Colonic mucosa (tissue), 4 donors: ENCODE measurements at regions not wholly inside any gene's neighbourhood (a gene's known extent, or its start where the extent isn't known, plus 50 kb on each side); places are given as distances from the start of the nearest gene placed in this dataset.

Experiments used
- DNase-seq: peaks from one replicate; pipeline ENCODE4 v3.0.0-alpha.2; 2020
- H3K27ac ChIP-seq: fragments of 200-600 bp; one replicate; pipeline ENCODE4 v1.8.0; 2021
- H3K27me3 ChIP-seq: fragments of 200-600 bp; one replicate; pipeline ENCODE4 v1.8.0; 2021
- H3K36me3 ChIP-seq: fragments of 200-600 bp; one replicate; pipeline ENCODE4 v1.8.0; 2021
- H3K4me1 ChIP-seq: fragments of 200-600 bp; one replicate; pipeline ENCODE4 v1.8.0; 2021; ENCODE audit warnings: mild to moderate bottlenecking
- H3K4me3 ChIP-seq: fragments of 200-600 bp; one replicate; pipeline ENCODE4 v1.8.0; 2021
- H3K9ac ChIP-seq, 2 donors: one replicate each; pipeline ENCODE4 v1.7.0; 2013; ENCODE audit warnings: control low read depth in 2 of 2, low read depth in 2 of 2, low read length in 2 of 2
- H3K9me3 ChIP-seq: fragments of 200-600 bp; one replicate; pipeline ENCODE4 v1.8.0; 2021
- CTCF ChIP-seq: fragments of 200-600 bp; IDR thresholded peaks from one replicate; pipeline ENCODE4 v1.8.0; 2022; ENCODE audit warnings: antibody characterized with exemption, mild to moderate bottlenecking
- intact Hi-C: fragments of 100-400 bp; cut with DNase I; formaldehyde crosslinking; loops from one replicate; pipeline ENCODE4 v1.14.1; 2022
- donor health status: healthy.
- donor health status: DM: no; HTN: no; CAD: no.
- donor health status: DM: no; HTN: no; CAD: no.

GRCh38 chr7:51786284-51786683, 469.7 kb upstream of the COBL start:
- no peak for TF ChIP-seq CTCF
- Histone ChIP-seq H3K9me3 (no peaks in the 10 kb centered on the region), H3K27ac (no peak overlapping the region), H3K4me3 (no peak overlapping the region), H3K9ac (no peak overlapping the region), H3K4me1 (no peaks in the 10 kb centered on the region), H3K36me3 (no peaks in the 10 kb centered on the region), H3K27me3 (no peaks in the 10 kb centered on the region)
- no peak for DNase-seq
- intact Hi-C loops, result no loop called here

- H3K36me3 ChIP-seq, result no peaks in the 10 kb centered on the region
- no peak overlapping the region for H3K4me3 ChIP-seq
- H3K4me1 ChIP-seq, result no peaks in the 10 kb centered on the region
- no peak overlapping the region for H3K9ac ChIP-seq
- DNase-seq, result no peak
- intact Hi-C loops, result no loop called here
- no peaks in the 10 kb centered on the region for H3K27me3 ChIP-seq
- H3K9me3 ChIP-seq, result no peaks in the 10 kb centered on the region
- no peak overlapping the region for H3K27ac ChIP-seq
- TF ChIP-seq CTCF, result no peak
Observed at GRCh38 chr7:51785876-51786275, 469.3 kb upstream of the COBL start.

GRCh38 chr7:51785171-51785570, 468.6 kb upstream of the COBL start:
- Histone ChIP-seq H3K27me3 (no peaks in the 10 kb centered on the region), H3K4me3 (no peak overlapping the region), H3K9me3 (no peaks in the 10 kb centered on the region), H3K4me1 (no peaks in the 10 kb centered on the region), H3K9ac (no peak overlapping the region), H3K36me3 (no peaks in the 10 kb centered on the region), H3K27ac (no peak overlapping the region)
- no peak for DNase-seq
- intact Hi-C loops, result no loop called here
- TF ChIP-seq CTCF, result no peak

- no peaks in the 10 kb centered on the region for H3K36me3 ChIP-seq
- no peak overlapping the region for H3K4me3 ChIP-seq
- intact Hi-C loops, result no loop called here
- H3K27ac ChIP-seq, result no peak overlapping the region
- H3K4me1 ChIP-seq, result no peaks in the 10 kb centered on the region
- no peak for DNase-seq
- TF ChIP-seq CTCF, result no peak
- no peaks in the 10 kb centered on the region for H3K27me3 ChIP-seq
- H3K9ac ChIP-seq, result no peak overlapping the region
- no peaks in the 10 kb centered on the region for H3K9me3 ChIP-seq
Observed at GRCh38 chr7:51783241-51783640, 466.6 kb upstream of the COBL start.

- intact Hi-C loops, result no loop called here
- Histone ChIP-seq H3K27ac (no peak overlapping the region), H3K9me3 (no peaks in the 10 kb centered on the region), H3K4me1 (no peaks in the 10 kb centered on the region), H3K4me3 (no peak overlapping the region), H3K27me3 (no peaks in the 10 kb centered on the region), H3K36me3 (no peaks in the 10 kb centered on the region), H3K9ac (no peak overlapping the region)
- no peak for DNase-seq
- no peak for TF ChIP-seq CTCF
Observed at GRCh38 chr7:51778121-51778520, 461.5 kb upstream of the COBL start.

GRCh38 chr7:51774178-51774577, 457.6 kb upstream of the COBL start:
- intact Hi-C loops, result no loop called here

More at GRCh38 chr7:51774178-51774577, 457.6 kb upstream of the COBL start:
- no peaks in the 10 kb centered on the region for H3K27me3 ChIP-seq
- no peaks in the 10 kb centered on the region for H3K9me3 ChIP-seq
- TF ChIP-seq CTCF, result no peak
- no peaks in the 10 kb centered on the region for H3K4me1 ChIP-seq
- no peak for DNase-seq
- H3K36me3 ChIP-seq, result no peaks in the 10 kb centered on the region
- no peak overlapping the region for H3K9ac ChIP-seq
- H3K27ac ChIP-seq, result no peak overlapping the region
- no peak overlapping the region for H3K4me3 ChIP-seq
